ENCODE measurements at regions not wholly inside any gene's neighbourhood (a gene's known extent, or its start where the extent isn't known, plus 50 kb on each side); places are given as distances from the start of the nearest gene placed in this dataset.
"Not testable (repeated sequence)": the region's sequence is repeated elsewhere in the genome, so short reads cannot be mapped to it uniquely, and the experiment has no call there.

DNA sequence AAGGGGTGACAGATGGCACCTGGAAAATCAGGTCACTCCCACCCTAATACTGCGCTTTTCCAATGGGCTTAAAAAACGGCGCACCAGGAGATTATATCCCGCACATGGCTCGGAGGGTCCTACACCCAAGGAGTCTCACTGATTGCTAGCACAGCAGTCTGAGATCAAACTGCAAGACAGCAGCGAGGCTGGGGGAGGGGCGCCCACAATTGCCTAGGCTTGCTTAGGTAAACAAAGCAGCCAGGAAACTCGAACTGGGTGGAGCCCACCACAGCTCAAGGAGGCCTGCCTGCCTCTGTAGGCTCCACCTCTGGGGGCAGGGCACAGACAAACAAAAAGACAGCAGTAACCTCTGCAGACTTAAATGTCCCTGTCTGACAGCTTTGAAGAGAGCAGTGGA is 205.7 kb upstream of the HTR1E start:
- not testable (repeated sequence) for ATAC-seq

DNA sequence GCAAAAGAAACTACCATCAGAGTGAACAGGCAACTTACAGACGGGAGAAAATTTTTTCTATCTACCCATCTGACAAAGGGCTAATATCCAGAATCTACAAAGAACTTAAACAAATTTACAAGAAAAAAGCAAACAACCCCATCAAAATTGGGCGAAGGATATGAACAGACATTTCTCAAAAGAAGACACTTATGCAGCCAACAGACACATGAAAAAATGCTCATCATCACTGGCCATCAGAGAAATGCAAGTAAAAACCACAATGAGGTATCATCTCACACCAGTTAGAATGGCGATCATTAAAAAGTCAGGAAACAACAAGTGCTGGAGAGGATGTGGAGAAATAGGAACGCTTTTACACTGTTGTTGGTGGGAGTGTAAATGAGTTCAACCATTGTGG is 206.6 kb upstream of the HTR1E start:
- ATAC-seq, result not testable (repeated sequence)

- no peak for ATAC-seq
Observed at GRCh38 chr6:86730216-86730615, 207.1 kb upstream of the HTR1E start.

DNA sequence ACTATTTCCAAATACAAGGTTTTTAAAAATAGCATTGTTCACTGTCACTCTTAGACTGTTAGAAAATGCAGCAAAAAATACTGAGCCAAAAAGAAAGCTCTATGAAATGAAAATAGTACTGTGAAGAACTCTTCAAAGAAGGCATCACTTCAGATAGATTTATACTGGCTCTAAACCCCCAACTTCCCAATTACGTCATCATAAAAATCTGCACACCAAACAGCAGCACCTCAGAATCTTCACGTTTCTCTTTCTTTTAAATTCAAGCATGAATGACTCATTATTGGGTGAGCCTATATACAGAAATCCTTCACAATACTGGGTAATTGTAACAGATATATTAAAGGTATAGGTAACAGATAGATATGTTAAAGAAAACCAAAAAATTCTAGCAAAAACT is 208.4 kb upstream of the HTR1E start:
- no peak for ATAC-seq

DNA sequence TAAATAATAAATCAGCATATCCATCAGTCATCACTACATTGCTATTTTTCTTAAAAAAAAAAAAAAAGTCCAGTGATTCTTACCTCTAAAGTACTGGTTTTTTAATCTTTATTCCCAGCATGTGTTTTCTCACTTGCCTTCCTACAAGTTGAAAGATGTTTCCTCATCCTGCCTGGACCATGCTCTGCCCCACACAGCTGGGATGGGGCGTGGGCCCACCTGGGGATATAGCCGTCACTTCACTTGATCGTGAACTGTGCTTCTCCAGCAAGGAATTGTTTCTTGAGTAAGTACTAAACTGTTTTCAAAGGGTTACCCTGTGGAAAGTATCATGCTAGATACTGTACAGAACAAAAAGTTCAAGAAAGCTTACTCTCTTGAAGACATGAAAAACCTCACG is 212.6 kb upstream of the HTR1E start:
- no peak for ATAC-seq

GRCh38 chr6:86723729-86724128 is 213.6 kb upstream of the HTR1E start:
- no peak for ATAC-seq

GRCh38 chr6:86723151-86723550 is 214.2 kb upstream of the HTR1E start:
- no peak for ATAC-seq

DNA sequence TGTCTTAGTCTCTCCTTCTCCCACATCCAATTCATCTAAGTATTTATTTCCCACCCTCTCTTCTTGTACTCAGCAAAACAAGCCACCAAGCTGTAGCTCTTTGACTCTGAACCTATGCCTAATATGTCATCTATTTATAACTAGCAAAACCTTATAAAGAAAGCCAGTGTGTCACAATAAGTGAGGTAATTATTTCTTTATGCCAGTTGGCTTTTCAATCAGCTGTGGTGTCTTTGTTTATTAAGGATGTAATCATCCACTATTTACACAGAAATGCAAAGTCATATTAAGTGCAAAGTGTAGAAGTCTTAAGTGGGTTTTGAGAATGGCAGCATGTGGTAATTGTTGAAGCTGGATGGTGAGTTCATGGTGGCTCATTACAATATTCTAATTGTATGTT is 215.2 kb upstream of the HTR1E start:
- no peak for ATAC-seq

DNA sequence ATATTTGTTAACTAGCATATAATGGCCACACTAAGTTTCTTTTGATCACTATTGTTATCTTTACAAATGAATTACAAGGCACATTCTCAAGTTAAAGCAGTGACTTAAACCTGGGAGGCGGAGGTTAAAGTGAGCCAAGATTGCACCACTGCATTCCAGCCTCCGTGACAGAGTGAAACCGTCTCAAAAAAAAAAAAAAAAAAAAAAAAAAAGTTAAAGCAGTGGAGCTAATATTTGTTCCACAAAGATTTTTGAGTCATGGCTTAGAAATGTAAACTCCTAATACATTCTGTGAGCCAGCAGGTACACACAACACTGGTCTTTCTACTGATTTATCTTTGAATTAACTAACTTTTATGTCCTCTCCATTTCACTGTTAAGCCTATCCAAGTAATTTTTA is 221.7 kb upstream of the HTR1E start:
- ATAC-seq, result no peak

DNA sequence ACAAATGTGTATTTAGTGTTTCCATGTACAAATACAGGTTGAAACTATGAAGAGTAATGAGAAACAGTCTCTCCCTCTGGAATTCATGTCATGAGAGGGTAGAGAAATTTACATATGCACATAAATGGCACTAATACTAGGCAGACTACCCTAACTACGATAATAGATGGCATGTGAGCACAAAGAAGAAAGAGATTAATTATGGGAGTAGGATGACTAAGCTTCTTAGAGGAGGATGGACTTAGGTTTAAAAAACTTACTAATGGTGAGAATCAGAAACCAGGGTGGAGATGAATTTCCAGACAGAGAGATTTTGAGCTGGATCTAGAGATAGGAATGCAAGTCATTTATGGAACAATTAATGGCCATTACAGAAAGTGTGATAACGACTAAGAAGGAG is 225.3 kb upstream of the HTR1E start:
- ATAC-seq, result no peak

DNA sequence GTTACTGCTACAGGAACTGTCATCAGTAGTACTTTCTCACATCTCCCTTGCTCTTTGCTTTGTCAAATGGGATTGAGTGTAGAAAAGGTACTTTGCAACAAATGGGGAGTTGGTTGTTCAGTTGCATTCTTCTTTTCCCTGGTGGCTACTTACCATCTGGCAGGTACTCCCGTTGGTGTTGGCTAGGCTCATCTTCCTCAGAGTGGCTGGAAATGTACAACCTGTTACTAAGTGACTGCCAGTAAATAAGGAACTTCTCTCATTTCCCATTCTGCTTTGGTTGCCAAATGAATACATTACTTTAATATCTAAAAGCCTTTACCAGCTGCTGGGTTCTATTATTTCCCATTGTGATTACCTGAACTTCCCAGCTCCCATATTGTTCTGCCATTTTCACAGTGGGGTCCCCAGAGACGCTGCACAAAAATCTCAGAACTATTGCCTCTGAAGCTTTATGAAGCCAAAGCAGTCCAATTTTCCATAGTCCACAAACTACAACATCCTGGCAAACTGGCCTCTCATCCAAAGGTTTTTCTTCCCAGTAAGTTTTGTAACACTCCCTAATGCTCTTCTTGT is 229.7 kb upstream of the HTR1E start:
- ATAC-seq, result no peak

- no peak for ATAC-seq
Observed at GRCh38 chr6:86706449-86706848, 230.9 kb upstream of the HTR1E start.

DNA sequence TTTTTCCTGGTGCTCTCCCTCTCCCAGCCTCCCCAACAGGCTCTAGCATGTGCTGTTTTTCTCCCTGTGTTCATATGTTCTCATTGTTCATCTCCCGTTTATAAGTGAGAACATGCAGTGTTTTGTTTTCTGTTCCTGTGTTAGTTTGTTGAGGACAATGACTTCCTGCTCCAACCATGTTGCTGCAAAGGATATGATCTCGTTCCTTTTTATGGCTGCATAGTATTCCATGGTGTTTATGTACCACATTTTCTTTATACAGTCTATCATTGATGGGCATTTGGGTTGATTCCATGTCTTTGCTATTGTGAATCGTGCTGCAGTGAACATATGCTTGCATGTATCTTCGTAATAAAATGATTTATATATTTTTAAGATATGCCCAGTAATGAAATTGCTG is 236.1 kb upstream of the HTR1E start:
- ATAC-seq, result not testable (repeated sequence)

- ATAC-seq, result no peak
Observed at GRCh38 chr6:86686496-86686895, 250.8 kb upstream of the HTR1E start.

DNA sequence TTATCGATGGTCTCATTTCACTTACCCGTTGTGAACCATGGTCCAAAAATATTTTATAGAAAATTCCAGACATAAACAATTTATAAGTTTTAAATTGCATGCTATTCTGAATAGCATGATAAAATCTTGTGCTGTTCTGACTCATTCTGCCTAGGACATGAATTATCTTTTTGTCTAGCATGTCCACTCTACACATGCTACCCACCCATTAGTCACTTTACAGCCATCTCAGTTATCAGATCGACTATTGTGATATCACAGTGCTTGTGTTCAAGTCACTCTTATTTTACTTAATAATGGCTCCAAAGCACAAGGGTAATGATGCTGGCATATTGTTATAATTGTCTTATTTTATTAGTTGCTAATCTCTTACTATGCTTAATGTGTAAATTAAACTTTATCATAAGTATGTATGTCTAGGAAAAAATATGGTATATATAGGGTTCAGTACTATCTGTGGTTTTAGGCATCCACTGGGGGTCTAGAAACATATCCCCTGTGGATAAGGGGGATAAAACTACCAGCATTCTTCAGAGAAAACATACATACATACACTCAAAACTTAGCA is 252.0 kb upstream of the HTR1E start:
- no peak for ATAC-seq

DNA sequence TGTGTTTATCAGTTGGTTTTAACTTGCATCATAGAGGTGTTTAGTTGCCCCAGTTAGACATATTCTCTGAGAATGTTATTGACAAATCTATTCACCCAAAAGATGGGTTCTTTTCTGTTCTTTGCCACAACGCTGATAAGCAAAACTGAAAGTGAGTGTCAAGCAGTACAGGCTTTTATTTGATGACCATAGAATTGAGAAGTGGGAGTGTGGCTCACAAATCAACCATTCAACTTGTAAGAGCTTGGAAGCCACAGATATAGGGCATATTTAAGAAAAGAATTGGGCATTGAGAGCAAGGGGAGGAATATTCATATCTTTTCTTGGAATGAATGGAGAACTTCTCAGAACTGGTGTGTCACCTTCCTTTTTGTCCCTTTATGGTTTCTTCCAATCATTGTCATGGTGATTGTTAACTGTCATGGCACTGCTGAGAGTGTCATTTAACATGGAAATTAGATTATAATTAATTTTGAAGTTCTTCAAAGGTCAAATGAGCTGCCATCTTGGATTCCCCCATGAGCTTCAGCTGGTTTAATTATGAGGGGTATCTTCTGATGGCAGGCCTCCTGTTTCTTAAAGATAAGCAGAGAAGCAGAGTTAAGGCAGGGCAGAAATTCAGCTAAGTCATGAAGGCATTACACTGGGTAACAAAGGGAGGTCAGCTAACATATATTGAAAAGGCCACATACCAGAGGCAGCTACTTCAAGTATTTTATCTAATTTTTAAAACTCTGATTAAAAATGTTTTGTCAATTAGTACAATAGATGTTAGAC is 254.0 kb upstream of the HTR1E start:
- ATAC-seq, result no peak

GRCh38 chr6:86682297-86682696 is 255.0 kb upstream of the HTR1E start:
- no peak for ATAC-seq

- not testable (repeated sequence) for ATAC-seq
Observed at GRCh38 chr6:86681140-86681539, 256.2 kb upstream of the HTR1E start.

- ATAC-seq, result not testable (repeated sequence)
Observed at GRCh38 chr6:86672125-86672524, 265.2 kb upstream of the HTR1E start.

GRCh38 chr6:86657192-86657591 is 280.1 kb upstream of the HTR1E start:
- ATAC-seq, result no peak

GRCh38 chr6:86629123-86629522 is 308.2 kb upstream of the HTR1E start:
- ATAC-seq, result no peak

GRCh38 chr6:86619428-86619827 is 317.9 kb upstream of the HTR1E start:
- ATAC-seq, result no peak

- no peak for ATAC-seq
Observed at GRCh38 chr6:86615299-86615698, 322.0 kb upstream of the HTR1E start.

Data from activated CD4-positive, CD25-positive, alpha-beta regulatory T cell treated with anti-CD3 and anti-CD28 coated beads, Interleukin-2, amount 50 U/mL, for 24 hours (primary cell).